LNCaP clone FGC (cell line): ENCODE measurements at regions not wholly inside any gene's neighbourhood (a gene's known extent, or its start where the extent isn't known, plus 50 kb on each side); places are given as distances from the start of the nearest gene placed in this dataset.

Experiments used
- DNase-seq: peaks from one replicate; pipeline ENCODE4 v3.0.0-alpha.2; 2011; ENCODE audit warnings: low read depth
- H3K4me3 ChIP-seq: 2 replicates; pipeline ENCODE4 v1.5.1; 2011; ENCODE audit warnings: mild to moderate bottlenecking, low read depth, low read length, control low read depth
- CTCF ChIP-seq: IDR thresholded peaks from 2 replicates; pipeline ENCODE4 v1.5.1; 2012; ENCODE audit warnings: mild to moderate bottlenecking; ENCODE audit not compliant: control insufficient read depth, insufficient read depth; ENCODE audit errors: extremely low read depth

- no peak for TF ChIP-seq CTCF
- no peak overlapping the region for H3K4me3 ChIP-seq
- DNase-seq = no peak
Measured at GRCh38 chr14:45998554-45998953, 653.0 kb downstream of the RPL10L start.

GRCh38 chr14:45990252-45990651 is 661.3 kb downstream of the RPL10L start:
- TF ChIP-seq CTCF = no peak
- DNase-seq = no peak
- no peak overlapping the region for H3K4me3 ChIP-seq

GRCh38 chr14:45976001-45976400 is 675.6 kb downstream of the RPL10L start:
- no peak for TF ChIP-seq CTCF
- DNase-seq = no peak
- no peak overlapping the region for H3K4me3 ChIP-seq

- TF ChIP-seq CTCF = no peak
- no peak for DNase-seq
Measured at GRCh38 chr14:45972416-45972815, 679.2 kb downstream of the RPL10L start.

GRCh38 chr14:45970621-45971020 is 681.0 kb downstream of the RPL10L start:
- TF ChIP-seq CTCF = no peak
- no peak overlapping the region for H3K4me3 ChIP-seq
- no peak for DNase-seq

More at GRCh38 chr14:45972416-45972815, 679.2 kb downstream of the RPL10L start:
- H3K4me3 ChIP-seq = no peak overlapping the region

GRCh38 chr14:45968037-45968436 is 683.5 kb downstream of the RPL10L start:
- DNase-seq = no peak
- no peak overlapping the region for H3K4me3 ChIP-seq

More at GRCh38 chr14:45968037-45968436, 683.5 kb downstream of the RPL10L start:
- TF ChIP-seq CTCF = no peak
